PC-3 (cell line): ENCODE measurements at regions not wholly inside any gene's neighbourhood (a gene's known extent, or its start where the extent isn't known, plus 50 kb on each side); places are given as distances from the start of the nearest gene placed in this dataset.

ENCODE experiments used
- EZH2 ChIP-seq: fragments of 300-600 bp; sonication (generic); IDR thresholded peaks from one replicate; pipeline ENCODE4 v1.6.1; 2017; ENCODE audit warnings: antibody characterized with exemption, mild to moderate bottlenecking, low read length; ENCODE audit not compliant: unreplicated experiment
- EZH2phosphoT487 ChIP-seq: fragments of 300-600 bp; sonication (generic); IDR thresholded peaks from 2 replicates; pipeline ENCODE4 v1.6.1; 2018; ENCODE audit warnings: mild to moderate bottlenecking, antibody characterized with exemption, low read length, borderline replicate concordance
- TF ChIP-seq, protein P1 (sequence below): fragments of 300-600 bp; sonication (generic); conservative IDR thresholded peaks from 2 replicates; pipeline ENCODE4 v1.5.1; 2017; ENCODE audit warnings: antibody characterized with exemption, low read depth, mild to moderate bottlenecking, low read length

DNA sequence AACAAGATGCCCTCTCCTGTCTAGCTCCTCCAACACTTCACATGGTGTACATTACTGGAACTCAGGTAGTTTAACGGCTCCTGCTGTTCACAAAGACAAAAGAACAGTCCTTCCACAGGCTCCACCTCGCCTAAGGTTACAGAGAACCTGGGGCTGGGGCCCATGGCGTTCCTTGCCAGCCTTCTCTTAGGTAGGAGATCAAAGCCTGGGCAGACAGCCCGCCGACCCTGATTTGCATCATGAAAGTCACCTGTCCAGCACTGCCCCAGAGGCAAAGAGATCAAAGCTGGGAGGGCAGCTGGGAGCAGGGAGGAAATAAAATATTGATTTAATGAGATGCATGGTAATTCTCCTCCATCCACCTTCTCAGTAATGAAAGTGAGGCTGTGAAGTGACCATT is 115.0 kb upstream of the SLIT3 start:
- TF ChIP-seq, protein P1, sequence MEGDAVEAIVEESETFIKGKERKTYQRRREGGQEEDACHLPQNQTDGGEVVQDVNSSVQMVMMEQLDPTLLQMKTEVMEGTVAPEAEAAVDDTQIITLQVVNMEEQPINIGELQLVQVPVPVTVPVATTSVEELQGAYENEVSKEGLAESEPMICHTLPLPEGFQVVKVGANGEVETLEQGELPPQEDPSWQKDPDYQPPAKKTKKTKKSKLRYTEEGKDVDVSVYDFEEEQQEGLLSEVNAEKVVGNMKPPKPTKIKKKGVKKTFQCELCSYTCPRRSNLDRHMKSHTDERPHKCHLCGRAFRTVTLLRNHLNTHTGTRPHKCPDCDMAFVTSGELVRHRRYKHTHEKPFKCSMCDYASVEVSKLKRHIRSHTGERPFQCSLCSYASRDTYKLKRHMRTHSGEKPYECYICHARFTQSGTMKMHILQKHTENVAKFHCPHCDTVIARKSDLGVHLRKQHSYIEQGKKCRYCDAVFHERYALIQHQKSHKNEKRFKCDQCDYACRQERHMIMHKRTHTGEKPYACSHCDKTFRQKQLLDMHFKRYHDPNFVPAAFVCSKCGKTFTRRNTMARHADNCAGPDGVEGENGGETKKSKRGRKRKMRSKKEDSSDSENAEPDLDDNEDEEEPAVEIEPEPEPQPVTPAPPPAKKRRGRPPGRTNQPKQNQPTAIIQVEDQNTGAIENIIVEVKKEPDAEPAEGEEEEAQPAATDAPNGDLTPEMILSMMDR, result no peak
- no peak for TF ChIP-seq EZH2
- TF ChIP-seq EZH2phosphoT487, result no peak
